ENCODE measurements at regions not wholly inside any gene's neighbourhood (a gene's known extent, or its start where the extent isn't known, plus 50 kb on each side); places are given as distances from the start of the nearest gene placed in this dataset.

DNA sequence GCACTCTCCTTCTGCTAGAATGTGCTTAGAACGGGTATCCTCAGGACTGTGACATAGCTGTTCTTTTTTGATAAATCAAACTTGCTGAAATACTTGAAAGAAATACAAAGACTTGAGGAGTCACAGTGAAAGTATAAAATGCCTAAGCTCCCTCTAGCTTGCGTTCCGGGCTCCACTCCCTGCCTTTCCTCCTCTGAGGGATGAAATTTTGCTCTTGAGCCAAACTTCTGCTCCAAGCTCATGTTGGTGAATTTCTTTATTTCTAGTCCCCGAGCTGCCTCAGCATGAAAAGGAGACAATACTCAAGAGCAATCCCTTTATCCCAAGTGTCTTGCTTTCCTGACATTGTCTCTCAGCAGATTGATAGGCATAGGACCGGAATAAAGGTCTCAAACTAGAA is 499.6 kb upstream of the ADARB2 start:
- H3K36me3 ChIP-seq (replicated peaks in 1 of 2; ENCODE audit: control extremely low read depth in 1 of 2, control insufficient read depth in 1 of 2, extremely low read depth in 1 of 2, insufficient read depth in 2 of 2, low read length in 1 of 2), result no peaks in the 10 kb centered on the region
- no peak overlapping the region for H3K4me3 Mint-ChIP-seq
- intact Hi-C loops (cut with micrococcal nuclease), result no loop called here
- no peak for TF ChIP-seq EZH2 (IDR thresholded peaks at IDR 0.05; ENCODE audit: borderline replicate concordance, insufficient read depth, low read depth, low read length, poor library complexity, severe bottlenecking)
- TF ChIP-seq, protein P1, sequence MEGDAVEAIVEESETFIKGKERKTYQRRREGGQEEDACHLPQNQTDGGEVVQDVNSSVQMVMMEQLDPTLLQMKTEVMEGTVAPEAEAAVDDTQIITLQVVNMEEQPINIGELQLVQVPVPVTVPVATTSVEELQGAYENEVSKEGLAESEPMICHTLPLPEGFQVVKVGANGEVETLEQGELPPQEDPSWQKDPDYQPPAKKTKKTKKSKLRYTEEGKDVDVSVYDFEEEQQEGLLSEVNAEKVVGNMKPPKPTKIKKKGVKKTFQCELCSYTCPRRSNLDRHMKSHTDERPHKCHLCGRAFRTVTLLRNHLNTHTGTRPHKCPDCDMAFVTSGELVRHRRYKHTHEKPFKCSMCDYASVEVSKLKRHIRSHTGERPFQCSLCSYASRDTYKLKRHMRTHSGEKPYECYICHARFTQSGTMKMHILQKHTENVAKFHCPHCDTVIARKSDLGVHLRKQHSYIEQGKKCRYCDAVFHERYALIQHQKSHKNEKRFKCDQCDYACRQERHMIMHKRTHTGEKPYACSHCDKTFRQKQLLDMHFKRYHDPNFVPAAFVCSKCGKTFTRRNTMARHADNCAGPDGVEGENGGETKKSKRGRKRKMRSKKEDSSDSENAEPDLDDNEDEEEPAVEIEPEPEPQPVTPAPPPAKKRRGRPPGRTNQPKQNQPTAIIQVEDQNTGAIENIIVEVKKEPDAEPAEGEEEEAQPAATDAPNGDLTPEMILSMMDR (IDR thresholded peaks at IDR 0.05), result no peak
- no peak overlapping the region for H3K4me2 ChIP-seq (replicated peaks; ENCODE audit: low read depth, low read length, poor library complexity, severe bottlenecking)
- H2AFZ ChIP-seq (ENCODE audit: insufficient read depth, low read depth, low read length, poor library complexity, severe bottlenecking), result no peak overlapping the region
- no peaks in the 10 kb centered on the region for H3K27me3 Mint-ChIP-seq
- no peaks in the 10 kb centered on the region for H3K79me2 ChIP-seq (ENCODE audit: control insufficient read depth, insufficient read depth, low read length)
- H3K4me1 ChIP-seq (ENCODE audit: control insufficient read depth in 2 of 2, insufficient read depth in 2 of 2, low read length in 2 of 2), result no peaks in the 10 kb centered on the region
- peaks cover 0 to 3% (median 3%) of the 10 kb centered on the region in 3 donors for H3K9me3 ChIP-seq (ENCODE audit: control extremely low read depth in 1 of 3, control insufficient read depth in 2 of 3, insufficient read depth in 1 of 3, low read length in 2 of 3)
- H4K20me1 ChIP-seq (ENCODE audit: control insufficient read depth, insufficient read depth, low read length, poor library complexity, severe bottlenecking), result no peaks in the 10 kb centered on the region
- no peak overlapping the region for H3K27ac ChIP-seq (ENCODE audit: low read length in 2 of 2)
- ChIA-PET POLR2A (no interaction called here), CTCF (no interaction called here)
- H3K27ac Mint-ChIP-seq, result no peak overlapping the region
- no CpG with 5 or more reads among the region's 5 CpGs for WGBS (ENCODE audit: insufficient coverage)
- DNase-seq (no peak), ATAC-seq (ENCODE audit: low read depth) (no peak)
- H3K4me1 Mint-ChIP-seq, result no peaks in the 10 kb centered on the region
- no peak overlapping the region for H3K4me3 ChIP-seq (ENCODE audit: control extremely low read depth in 1 of 5, extremely low read depth in 1 of 5, insufficient read depth in 1 of 5, low read depth in 2 of 5, low read length in 4 of 5)
- no peak overlapping the region for H3K9ac ChIP-seq (ENCODE audit: low read length)
- H3K27me3 ChIP-seq (replicated peaks in 1 of 4; ENCODE audit: control extremely low read depth in 1 of 4, control insufficient read depth in 3 of 4, insufficient read depth in 4 of 4, low read length in 3 of 4), result no peaks in the 10 kb centered on the region
- no peaks in the 10 kb centered on the region for H3K9me3 Mint-ChIP-seq (ENCODE audit: insufficient read depth)

DNA sequence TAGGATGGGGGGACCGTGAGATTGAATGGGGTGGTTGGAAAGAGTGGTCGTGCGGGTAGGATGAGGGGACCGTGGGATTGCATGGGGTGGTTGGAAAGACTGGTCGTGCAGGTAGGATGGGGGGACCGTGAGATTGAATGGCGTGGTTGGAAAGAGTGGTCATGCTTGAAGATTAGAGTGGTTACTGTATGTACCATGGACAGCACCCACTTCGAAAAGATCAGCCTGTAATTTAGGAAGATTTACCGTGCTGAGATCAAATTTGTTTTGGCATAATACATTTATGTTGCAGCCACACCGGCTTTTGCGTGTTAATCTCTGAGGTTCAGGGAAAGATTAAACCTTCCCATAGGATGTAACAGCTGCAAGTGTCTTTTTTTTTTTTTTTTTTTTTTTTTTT is 495.2 kb upstream of the ADARB2 start:
- ATAC-seq (ENCODE audit: low read depth), result no peak
- POLR2A ChIA-PET, result no interaction called here

More for the DNA sequence above, 495.2 kb upstream of the ADARB2 start:
- H3K4me1 ChIP-seq (ENCODE audit: control insufficient read depth in 2 of 2, insufficient read depth in 2 of 2, low read length in 2 of 2), result no peaks in the 10 kb centered on the region
- Mint-ChIP-seq H3K27ac (no peak overlapping the region), H3K4me3 (no peak overlapping the region), H3K27me3 (no peaks in the 10 kb centered on the region), H3K9me3 (ENCODE audit: insufficient read depth) (no peaks in the 10 kb centered on the region), H3K4me1 (no peaks in the 10 kb centered on the region)
- DNase-seq, result no peak
- H3K27ac ChIP-seq (ENCODE audit: low read length in 2 of 2), result no peak overlapping the region
- H2AFZ ChIP-seq (ENCODE audit: insufficient read depth, low read depth, low read length, poor library complexity, severe bottlenecking), result no peak overlapping the region
- H3K27me3 ChIP-seq (replicated peaks in 1 of 4; ENCODE audit: control extremely low read depth in 1 of 4, control insufficient read depth in 3 of 4, insufficient read depth in 4 of 4, low read length in 3 of 4), result peaks cover 0 to 3% (median 0%) of the 10 kb centered on the region in 4 experiments
- no peak overlapping the region for H3K4me3 ChIP-seq (ENCODE audit: control extremely low read depth in 1 of 5, extremely low read depth in 1 of 5, insufficient read depth in 1 of 5, low read depth in 2 of 5, low read length in 4 of 5)
- CTCF ChIA-PET, result interaction anchor here (0.7 kb wide), 1 partner anchor 1727 kb away, joined by 4 read pairs; no protein-coding TSS in a partner anchor
- no peak overlapping the region for H3K4me2 ChIP-seq (replicated peaks; ENCODE audit: low read depth, low read length, poor library complexity, severe bottlenecking)
- H4K20me1 ChIP-seq (ENCODE audit: control insufficient read depth, insufficient read depth, low read length, poor library complexity, severe bottlenecking), result no peaks in the 10 kb centered on the region
- no peaks in the 10 kb centered on the region for H3K36me3 ChIP-seq (replicated peaks in 1 of 2; ENCODE audit: control extremely low read depth in 1 of 2, control insufficient read depth in 1 of 2, extremely low read depth in 1 of 2, insufficient read depth in 2 of 2, low read length in 1 of 2)
- WGBS (ENCODE audit: insufficient coverage), result 92% methylated on average over 4 of the region's 11 CpGs
- no peak overlapping the region for H3K9ac ChIP-seq (ENCODE audit: low read length)
- intact Hi-C loops (cut with micrococcal nuclease), result no loop called here
- no peaks in the 10 kb centered on the region for H3K9me3 ChIP-seq (ENCODE audit: control extremely low read depth in 1 of 3, control insufficient read depth in 2 of 3, insufficient read depth in 1 of 3, low read length in 2 of 3)
- TF ChIP-seq, protein P1 (IDR thresholded peaks at IDR 0.05), result no peak
- no peak for TF ChIP-seq EZH2 (IDR thresholded peaks at IDR 0.05; ENCODE audit: borderline replicate concordance, insufficient read depth, low read depth, low read length, poor library complexity, severe bottlenecking)
- H3K79me2 ChIP-seq (ENCODE audit: control insufficient read depth, insufficient read depth, low read length), result no peaks in the 10 kb centered on the region

All from B cell (primary cell).